NCI-H1694 treated with DMSO at 0.1 percent for 48 hours (cell line): ENCODE measurements at regions not wholly inside any gene's neighbourhood (a gene's known extent, or its start where the extent isn't known, plus 50 kb on each side); places are given as distances from the start of the nearest gene placed in this dataset.

Source experiments
- DNase-seq: peaks from one replicate; lab custom pipeline; 2025; lab: John Stamatoyannopoulos, UW

DNA sequence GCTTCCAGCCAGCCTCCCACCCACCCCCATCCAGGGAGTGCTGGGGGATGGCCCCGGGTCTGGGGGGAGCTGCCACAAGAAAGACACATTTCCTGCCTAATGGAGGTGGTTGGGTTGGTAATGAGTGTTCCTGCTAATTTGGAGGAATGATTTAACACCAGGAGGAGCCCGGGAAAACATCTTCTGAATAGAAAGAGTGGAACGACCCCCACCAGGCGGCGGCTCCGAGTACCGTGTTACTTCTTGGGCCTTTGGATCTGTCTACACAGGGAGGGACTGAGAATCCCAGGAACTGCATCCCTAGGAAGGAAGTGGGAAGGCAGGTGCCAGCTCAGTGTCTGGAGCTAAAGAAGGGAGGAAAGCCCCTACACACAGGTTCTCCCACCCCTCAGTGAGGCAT is 64.6 kb downstream of the TSPAN17 start:
- no peak for DNase-seq

DNA sequence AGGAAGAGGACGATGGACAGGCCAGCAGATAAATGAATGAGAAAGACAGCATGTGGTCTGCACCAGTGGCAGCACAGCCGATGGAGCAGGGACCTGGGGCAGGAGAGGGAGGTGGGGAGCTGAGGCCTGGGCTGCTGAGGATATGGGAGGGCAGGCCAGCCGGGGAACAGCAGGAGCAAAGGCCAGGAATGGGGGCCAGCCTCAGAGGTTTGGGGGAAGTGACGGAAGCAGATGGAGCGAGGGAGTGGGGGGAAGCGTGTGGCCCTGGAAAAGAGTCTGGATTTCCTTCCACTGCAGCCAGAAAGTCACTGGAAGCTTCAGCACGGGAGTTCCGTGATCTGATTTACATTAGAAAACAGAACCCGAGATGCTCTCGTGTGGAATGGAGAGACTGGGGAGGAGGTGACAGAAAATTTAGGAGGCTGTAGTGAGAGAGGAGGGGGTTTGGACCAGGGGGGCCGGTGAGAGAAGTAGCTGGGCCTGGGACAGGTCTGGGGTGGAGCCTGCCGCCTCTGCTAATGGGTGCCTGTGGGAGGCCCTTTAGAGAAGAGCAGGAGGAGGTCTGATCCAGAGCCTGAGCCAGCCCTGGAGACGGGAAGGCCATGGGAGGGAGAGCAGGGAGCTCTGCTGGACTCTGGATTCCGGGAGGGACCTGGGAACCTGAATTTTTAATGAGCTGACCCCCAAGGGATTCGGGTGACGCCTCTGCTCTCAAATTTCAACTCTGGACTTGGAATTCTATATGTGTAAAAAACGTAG is 65.4 kb downstream of the TSPAN17 start:
- DNase-seq: no peak

DNA sequence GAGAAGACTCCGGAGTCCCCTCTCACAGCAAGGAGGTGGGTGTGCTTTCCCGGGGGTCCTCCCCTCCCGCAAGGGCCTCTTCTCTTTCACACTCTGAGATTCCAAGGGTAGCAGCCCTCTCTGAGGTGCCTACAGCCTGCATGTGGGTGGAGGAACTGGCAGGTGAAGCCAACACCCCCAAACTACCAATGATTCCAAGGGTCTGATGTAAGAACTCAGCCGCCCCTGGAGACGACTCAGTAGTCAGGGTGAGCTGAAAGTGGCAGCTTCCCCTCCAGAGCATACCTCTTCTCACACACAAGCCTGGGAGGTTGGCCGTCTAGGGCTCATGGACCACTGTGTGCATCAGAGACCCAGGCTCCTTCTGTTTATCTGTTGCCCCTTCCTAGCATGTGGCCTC is 66.1 kb downstream of the TSPAN17 start:
- DNase-seq: no peak

DNA sequence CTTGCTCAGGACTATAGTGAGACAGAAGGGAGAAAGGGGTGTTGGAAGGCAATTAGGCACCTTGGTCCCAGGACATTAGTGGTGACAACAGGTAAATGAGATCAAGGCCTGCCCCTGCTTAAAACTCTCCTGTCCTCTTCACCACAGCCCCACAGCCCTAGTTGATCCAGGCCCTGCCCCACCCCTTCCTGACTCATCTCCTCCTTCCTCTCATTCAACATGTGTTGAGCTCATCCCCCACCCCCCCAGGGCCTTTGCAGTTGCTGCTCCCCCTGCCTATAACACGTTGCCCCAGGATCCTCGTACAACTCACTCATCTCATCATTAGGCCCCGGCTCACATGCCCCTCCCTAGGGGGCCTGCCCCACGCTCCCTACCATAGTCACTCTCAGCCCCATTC is 66.8 kb downstream of the TSPAN17 start:
- no peak for DNase-seq

DNA sequence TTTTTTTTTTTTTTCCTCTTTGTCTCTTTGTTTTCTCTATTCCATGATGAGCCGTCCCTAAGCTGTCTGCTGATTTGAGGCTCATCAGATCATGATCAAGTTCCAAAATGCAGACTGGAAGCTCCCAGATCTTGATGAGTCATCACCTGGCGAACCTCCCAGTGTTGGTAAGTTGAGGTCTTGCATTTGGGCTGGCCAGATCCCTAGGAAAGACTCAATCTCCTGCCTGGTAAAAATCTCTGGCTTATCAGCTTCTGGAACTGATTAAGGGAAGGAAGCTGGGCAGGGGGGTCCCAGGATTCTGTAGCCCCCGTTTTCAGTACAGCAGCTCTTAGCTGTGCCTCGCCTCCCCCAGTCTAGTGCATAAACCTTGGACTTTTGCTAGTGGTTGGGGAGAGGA is 69.0 kb downstream of the TSPAN17 start:
- DNase-seq: no peak

DNA sequence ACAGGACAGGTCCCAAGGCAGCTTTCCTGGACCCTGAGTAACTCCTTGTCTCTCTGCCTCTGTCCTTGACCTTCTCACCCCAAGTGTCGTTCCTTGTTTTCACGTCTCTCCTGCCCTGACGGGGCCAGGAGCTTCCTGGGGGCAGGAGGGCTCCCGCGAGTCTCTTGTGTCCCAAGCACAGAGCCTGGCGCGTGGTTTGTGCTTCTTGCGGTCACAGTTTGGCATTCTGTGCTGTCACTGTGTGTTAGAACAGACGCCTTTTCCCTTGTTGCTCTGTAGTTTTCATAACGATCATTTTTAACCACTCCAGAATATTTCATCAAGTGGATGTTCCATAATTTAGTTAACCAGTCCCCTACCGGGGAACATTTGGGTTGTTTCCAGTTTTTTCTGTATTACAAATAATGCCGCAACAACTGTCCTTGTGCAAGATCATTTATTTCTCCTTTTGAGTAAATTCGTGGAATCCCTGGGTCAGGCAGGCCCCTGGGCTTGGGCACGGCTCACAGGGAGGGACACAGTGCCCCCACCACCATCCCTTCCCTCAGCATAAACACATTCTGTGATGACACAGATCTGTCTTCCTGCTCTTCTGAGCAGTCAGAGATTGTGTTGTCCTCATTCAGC is 71.9 kb downstream of the TSPAN17 start:
- no peak for DNase-seq

DNA sequence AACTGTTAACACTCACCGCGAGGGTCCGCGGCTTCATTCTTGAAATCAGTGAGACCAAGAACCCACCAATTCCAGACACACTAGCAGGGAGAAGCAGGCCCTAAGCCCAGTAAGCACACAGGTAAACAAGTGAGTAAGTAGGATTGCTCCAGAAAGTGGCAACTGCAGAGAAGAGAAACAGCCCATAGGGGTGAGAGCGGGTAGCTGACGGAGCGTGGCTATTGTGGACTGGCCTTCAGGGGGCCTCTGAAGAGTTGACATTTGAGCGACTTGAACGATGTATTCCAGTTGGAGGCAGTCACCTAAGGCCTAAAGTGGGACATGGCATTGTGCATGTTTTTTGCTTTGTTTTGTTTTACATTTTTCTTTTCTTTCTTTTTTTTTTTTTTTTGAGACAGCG is 74.2 kb downstream of the TSPAN17 start:
- no peak for DNase-seq

DNA sequence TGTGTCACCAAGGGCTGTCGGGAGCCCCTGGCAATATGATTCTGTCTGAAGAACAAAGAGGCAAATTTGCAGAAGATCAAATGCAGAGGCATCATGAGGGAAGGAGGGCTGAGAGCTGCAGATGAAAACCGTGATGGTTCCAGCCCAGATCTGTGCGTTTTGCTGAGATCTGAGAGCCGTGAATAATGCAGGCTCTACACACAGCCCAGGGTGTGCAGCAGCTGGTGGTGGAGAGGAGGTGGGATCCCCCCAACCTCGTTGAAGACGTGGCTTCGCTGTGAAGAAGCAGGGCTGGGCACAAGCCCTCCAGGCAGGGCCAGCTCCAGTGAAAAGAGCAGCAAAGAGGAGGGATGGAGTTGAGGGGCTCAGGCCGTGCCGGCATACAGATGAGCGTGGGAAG is 75.5 kb downstream of the TSPAN17 start:
- DNase-seq: no peak

DNA sequence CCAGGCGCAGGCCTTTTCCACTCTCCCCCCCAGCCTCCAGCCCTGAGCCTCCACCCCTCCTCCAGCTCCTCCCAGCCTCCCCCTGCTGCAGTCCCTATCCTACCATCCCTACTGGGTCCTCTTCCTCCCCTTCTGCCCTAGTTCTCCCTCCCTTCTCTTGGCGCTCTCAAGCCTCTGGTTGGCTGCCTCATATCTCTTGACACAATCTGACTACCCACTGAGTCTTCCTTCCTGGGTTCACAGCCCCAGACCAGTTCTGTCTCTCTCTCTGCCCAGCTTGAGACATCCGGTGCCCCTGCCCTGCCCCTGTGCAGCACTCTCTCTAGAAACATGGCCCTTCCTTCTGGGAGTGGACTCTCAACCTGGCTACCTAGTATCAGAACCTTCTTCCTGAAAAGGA is 76.2 kb downstream of the TSPAN17 start:
- no peak for DNase-seq

DNA sequence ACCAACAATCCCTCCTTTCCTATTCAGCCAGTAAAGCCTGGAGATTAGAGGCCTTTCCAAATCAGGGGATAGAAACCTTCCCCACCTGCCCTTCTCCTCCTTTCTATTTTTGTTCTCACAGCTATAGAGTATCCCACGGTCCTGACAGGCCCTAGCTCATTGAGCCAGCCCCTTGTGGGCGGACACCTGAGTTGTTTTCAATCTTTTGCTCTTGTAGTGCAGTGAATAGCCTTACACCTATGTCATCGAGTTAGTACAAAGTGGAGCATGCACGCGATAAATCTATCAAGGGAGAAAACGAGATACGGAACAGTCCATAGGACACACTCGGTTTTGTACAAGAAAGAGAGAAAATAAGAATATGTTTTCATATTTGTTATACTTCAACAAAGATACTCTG is 77.2 kb downstream of the TSPAN17 start:
- DNase-seq: no peak

DNA sequence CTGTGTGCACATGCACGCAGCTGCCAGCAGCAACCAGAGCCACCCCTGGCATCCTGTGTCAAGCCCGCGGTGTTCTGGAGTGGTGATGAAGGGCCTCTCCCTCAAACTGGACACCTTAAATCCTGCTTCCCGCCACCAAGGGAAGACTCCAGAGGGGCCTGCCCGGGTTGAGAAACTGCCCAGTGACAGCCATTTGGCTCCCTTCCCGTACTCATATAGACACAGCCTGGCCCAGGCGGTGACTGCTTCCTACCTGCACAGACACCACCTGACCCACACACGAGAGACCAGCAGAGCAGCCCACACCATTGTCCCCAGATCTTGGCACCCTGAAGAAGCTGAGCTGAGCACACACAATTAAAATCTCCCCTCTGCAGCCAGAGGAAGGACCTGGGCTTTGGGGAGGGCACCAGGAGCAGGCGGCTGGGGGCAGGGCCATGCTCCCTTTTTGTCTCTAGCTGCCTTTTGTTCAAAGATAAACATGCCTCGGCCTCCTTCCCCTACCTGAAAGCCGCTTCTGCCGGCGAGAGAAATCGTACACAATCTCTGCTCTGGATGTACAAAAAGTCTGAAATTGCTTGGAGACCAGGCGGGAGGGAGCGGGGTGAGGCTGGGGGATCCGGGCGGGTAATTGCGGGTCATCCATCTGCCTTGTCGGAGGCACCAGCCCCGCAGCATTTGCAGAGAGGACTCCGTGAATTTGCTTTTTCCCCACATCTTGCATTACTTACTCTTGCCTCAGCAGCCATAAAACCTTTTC is 78.4 kb downstream of the TSPAN17 start:
- DNase-seq: no peak

DNA sequence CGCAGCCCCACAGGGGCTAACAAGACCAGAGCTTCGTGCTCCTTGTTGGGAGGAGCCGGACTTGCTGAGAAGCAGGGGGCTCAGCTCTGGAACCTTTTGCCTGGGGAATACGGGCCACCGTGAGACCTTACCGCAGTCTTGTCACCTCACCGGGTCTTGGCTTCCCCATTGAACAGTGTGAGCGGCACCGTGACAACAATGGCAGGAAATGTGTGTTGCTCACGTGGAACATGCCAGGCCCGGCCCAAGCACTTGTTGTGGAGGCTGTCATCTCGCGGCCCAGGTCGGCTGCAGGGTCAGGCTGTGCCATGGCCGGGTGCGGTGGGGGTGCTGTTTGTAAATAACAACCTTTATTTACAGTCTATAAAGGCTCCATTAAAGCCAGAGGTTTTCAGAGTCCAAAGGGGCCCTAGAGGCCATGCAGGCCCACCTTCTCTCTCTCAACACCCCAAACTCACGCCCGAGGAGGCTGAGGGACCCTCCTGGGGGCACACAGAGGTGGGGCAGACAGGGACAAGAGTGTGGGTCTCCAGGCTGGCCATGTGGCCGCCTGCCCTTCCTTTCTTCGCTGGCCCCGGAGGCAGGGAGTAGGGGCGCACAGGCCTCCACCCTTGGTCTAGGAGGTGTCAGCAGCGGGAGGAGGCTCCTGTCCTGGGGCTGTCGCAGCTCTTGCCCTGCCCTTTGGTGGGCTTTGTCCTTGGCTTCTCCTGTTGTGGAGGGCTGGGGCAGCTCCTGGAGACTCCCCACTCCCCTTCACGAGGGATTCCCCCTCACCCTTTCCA is 79.7 kb downstream of the TSPAN17 start:
- DNase-seq: no peak

DNA sequence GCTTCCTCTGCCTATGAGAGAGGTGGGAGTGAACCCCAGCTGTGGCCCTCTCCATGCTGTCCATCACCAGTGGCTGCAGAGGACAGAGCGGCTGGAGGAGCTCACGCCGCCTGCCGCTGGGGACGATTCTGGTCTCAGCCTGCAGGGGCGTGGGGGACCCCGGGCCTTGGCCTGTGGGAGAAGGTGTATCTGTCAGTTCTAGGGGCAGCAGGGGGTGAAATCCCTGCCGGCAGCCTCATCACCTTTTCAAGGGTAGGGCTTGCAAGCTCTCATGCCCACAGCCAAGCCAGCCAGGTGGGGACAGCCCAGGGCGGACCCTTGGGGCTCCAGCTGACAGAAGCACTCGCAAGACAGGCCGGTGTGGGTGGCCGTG is 80.2 kb downstream of the TSPAN17 start:
- DNase-seq: no peak

DNA sequence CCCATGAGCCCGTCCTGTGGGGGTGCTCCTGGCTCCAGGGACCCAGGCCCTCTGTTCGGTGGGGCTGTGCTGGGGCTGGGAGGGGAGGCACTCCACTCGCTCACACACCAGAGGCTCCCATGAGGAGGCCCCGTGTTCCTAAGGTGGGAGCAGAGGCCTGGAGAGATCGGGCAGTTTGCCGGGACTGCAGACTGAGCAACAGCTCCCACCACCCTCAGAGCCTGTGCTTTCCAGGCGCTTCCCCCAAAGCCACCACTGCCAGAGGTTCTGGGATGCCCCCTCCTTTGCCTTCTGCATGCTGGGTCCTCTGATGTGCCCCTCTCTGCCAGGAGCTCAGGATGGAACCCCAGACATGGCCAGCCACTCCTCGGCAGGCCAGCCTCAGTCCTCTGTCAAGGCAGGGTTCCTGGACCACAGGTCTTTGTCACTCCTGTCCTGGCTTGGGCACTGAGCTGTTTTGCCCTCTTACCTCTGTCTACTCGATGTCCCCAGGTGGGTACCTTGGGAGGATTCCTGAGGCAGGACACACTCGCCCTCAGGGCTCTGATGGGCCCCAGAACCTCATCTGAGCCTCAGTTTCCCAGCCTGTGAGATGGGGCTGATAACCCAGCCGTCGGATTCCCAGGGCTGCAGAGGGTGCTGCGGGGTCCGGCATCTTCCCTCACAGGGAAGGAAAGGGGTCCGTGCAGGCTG is 80.8 kb downstream of the TSPAN17 start:
- no peak for DNase-seq

DNA sequence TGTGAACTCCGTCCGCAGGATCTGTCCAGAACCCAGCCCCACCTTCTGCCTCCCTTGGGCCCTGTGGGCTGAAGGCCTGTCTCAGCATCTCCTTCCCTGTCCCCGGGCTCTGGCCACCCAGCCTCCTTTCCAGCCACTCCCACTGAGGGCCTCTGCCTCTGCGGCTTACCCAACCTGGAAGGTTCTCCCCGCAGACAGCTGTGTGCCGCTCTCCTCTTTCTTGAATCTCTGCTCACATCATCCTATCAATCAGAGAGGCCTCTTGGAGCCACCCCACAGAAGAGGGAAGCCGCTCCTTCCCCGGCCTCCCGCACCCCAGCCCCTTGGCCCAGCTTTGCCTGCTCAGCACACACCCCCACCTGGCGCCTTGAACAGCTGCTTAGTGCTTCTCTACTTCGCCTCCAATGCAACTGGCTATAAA is 81.5 kb upstream of the UNC5A start:
- DNase-seq: no peak

DNA sequence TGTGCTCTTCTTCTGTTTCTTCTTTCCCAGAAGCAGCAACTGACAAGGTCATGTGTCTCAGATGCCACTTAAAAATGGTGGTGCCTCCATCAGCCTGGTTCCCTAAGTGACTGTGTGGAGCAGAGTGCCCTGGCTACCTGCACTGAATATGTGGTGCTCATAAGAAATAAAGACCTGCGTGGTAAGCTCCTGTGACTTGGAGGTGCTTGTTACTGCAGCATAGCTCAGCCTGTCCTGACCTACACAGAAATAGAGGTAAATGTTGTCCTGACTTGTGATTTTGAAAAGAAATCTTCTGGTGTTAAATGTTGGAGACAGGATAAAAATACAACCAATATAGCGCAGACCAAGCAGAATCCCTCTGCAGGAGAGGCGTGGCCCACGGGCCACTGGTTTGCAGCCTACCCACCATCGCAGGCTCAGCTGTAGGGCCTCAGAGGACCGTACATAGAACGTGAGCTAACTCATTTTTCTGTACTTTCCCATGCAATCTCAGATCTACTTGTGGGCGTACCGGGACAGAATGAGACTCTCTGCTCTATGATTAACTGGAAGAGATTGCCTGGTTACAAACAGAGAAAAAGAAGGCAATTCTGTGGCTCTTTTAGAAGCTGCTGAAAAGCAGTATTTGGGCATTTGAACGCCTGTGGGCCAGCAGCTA is 79.4 kb upstream of the UNC5A start:
- no peak for DNase-seq

DNA sequence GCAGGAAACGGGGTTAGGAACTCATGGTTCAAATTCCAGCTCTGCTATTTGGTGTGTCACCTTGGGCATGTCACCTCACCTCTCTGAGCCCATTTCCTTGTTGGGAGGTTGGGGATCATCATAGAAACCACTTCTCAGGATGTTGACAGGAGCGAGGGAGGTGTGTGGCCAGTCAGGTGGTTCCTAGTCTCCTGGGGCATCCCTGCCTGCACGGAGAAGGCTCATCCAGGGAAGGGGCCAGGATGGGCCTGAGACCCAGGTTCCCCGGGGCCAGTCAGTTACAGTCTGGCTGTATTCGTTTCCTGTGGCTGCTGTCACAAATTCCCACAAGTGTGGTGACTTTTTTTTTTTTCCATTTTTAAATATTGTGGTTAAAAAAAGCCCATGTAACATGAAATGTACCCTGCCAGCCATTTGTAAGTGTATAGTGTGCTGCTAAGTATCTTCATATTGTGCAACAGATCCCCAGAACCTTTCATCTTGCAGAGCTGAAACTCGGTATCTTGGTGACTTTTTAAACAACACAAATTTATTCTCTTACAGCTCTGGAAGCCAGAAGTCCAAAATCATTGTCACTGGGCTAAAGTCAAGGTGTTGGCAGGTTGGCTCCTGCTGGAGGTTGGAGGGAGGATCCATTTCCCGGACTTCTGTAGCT is 78.7 kb upstream of the UNC5A start:
- no peak for DNase-seq

DNA sequence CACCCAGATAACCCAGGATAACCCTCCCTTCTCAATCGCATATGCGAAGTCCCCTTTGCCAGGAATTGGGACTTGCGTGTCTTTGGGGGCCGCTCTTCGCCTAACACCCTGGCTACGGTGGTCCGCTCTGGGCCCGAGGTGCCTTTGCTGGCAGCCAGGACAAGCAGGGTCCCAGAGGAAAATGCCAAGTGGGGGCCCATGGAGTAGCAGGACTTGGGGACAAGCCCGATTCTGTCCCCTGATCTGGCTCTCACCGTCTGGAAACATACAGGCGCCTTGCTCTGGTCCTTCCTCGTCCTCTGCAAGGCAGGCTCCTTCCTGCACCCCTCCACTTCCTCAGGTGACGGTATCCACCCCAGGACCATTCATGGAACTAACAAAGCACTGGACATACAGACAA is 78.1 kb upstream of the UNC5A start:
- DNase-seq: no peak

DNA sequence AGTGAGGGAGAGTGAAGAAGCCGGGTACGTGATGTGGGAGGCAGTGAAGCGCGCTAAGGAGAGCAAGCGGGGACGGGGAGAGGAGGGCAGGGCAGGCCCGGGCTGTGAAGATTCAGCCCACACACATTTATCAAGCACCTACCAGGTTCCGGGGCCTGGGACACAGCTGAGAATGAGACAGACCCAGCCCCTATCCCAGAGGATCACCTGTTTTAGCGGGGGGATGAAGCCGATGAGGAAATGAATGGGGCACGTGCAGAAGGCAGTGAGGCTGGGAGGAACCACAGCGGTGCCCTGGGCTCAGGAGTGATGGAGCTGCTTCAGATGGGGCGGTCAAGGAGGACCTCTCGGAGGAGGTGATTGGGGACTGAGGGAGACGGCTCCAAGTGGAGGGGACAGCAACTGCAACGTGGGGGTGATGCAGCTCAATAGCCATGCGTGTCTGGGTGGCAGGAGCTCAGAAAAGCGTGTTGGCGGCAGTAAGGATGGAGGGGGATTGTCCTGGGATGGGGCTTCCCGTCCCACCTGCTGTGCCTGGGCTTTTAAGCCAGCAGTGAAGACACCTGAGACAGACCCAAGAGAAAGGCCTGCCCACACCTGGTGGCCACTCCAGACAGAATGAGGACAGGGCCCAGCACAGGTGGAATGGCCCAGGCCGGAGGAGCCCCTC is 77.5 kb upstream of the UNC5A start:
- DNase-seq: no peak
